HG02973 (cell line): ENCODE measurements at regions not wholly inside any gene's neighbourhood (a gene's known extent, or its start where the extent isn't known, plus 50 kb on each side); places are given as distances from the start of the nearest gene placed in this dataset.
"Not testable (repeated sequence)": the region's sequence is repeated elsewhere in the genome, so short reads cannot be mapped to it uniquely, and the experiment has no call there.

Source experiments
- ATAC-seq: cut with Tn5 transposase; IDR thresholded peaks from one replicate; pipeline ENCODE4 v1.9.1; 2021; ENCODE audit warnings: moderate library complexity; ENCODE audit not compliant: unreplicated experiment

DNA sequence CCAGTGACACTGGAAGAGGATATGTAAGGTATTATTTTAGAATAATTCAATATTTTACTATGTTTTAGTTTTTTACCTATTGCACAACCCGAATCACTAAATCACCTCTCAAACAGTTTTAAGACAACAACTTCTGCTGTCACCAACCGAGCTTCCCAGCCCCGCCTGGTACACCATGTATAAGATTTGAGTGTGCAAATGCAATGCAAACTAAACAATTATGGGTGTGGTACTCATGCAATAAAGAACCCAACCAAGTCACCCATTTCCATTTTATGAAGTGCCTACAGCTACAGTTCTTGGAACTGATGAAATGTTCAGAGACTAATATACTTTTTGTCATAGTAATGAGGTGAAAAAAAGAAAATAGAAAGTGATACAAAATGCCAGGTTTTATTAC is 256.2 kb downstream of the TAFA4 start:
- no peak for ATAC-seq

- ATAC-seq: no peak
These were observed 265.0 kb downstream of the TAFA4 start for GRCh38 chr3:68667346-68667745.

DNA sequence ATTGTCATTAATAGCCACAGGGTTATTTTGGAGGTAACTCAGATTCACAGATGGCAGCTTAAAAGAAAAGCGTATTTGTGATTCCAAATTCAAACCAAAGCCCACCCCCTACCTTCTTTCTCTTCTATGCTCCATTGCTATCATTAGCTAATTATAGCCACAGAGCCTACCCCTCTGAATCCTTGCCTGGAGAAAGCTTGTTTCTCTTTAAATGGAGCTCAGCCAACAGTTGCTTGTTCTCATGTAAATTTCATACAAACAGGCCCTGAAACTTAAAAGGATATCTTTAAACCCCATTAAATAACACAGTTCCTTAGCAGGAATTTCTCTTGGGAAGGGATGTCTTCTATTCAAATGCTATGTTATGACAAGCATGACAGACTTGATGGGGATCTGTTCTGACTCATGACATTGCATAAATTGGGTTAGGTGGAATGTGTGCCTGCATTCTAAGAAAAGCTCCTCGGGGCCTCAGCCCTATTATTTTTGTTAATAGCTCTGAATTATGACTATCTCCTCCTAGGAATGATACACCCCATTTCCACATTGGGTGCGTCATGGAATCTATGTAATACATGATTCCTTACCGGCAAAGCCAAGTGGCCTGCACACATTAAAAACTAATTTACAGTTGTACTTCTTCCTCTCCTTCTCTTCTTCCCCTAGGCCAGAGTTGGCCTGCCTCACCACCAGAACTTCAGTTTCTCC is 265.8 kb downstream of the TAFA4 start:
- ATAC-seq: no peak

GRCh38 chr3:68664276-68664675 is 268.1 kb downstream of the TAFA4 start:
- no peak for ATAC-seq

- no peak for ATAC-seq
These were observed 270.2 kb downstream of the TAFA4 start for GRCh38 chr3:68662176-68662575.

- ATAC-seq: not testable (repeated sequence)
These were observed 281.7 kb downstream of the TAFA4 start for GRCh38 chr3:68650657-68651056.

GRCh38 chr3:68648494-68648893 is 283.9 kb downstream of the TAFA4 start:
- ATAC-seq: no peak

DNA sequence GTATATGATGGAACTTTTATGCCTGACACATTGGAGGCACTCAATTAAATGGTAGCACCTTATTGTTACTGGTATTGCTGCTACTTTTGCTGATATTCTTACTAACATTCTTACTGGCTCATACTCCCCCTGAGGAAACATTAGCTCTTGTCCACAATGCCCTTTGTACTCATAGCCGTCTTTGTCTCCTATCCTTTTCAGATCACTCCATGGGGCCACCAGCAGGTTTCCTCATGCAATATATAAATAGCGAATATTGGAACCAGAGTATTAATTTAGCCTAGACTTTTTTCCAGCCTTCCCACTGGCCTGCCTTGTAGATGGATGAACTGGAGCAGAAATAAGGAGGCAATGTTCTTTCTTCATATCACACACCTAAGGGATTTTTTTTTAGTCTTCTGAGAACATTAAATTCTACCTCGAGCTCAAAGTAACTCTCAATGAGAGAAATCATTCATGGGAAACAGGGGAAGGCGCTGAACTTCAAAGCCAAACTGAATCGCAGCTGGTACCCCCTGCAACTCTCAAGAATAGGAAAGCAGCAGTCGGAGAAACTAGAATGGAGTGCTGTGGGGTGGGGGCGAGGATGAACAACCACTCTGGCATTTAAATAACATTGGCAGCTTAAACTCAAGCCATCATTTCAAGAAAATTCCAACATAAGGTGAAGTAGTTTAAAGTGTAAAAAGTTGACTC is 300.3 kb downstream of the TAFA4 start:
- ATAC-seq: no peak

- ATAC-seq: no peak
These were observed 312.1 kb downstream of the TAFA4 start for GRCh38 chr3:68620211-68620610.

GRCh38 chr3:68614087-68614486 is 318.3 kb downstream of the TAFA4 start:
- ATAC-seq: no peak

GRCh38 chr3:68571321-68571720 is 361.0 kb downstream of the TAFA4 start:
- ATAC-seq: no peak

DNA sequence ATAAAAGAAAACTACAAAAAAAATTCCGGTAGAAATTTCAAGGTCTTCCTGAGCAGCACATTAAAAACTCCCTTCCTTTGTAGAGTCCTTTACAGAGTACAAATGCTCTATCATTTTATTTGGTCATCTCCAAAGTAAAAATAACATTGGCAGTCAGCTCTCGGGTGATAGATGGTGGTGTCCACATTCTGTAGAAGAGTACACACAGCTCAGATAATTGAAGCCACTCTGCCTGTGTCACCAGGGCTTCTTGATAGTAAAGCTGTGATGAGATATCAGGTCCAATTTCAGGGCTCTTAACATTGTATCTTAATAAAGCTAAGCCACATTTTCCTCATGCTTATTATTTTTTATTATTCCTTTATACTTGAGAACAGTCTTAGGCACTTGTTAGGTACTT is 371.6 kb downstream of the TAFA4 start:
- no peak for ATAC-seq

DNA sequence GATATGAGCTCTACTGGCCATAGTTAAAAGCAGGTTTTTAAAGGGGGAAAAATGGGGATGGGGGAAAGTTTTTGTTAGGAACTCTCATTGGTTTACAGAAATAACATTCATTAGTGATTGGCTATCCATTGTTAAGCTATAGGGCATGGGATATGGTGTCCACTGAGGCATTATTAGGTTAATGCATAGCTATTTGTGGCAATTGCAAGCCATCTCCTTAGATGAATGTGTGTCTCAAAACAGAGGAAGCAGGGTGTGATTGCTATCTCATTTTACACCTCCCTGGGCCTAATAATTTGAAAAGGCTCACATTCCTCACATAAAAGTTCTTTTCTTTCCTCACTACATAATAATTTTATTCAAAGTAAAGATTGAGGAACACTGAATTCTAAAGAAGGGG is 396.6 kb downstream of the TAFA4 start:
- ATAC-seq: no peak

DNA sequence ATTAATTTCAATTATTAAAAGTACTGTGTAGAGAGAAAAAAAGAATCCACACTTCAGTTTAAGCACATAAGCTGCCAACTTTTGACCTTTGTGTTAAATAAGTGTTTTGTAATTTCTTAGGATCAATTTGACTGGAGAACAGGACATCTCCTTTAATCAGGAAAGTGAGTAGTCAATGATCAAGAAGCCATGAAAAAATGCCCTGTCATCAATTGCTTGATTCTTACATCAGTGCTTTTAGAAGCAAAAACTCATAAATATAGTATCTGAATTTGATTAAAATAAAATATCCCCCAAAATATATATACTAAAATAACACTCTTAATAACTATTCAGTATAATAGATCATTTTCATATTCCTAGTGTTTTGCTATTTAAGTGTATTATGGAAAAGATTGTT is 409.0 kb downstream of the TAFA4 start:
- no peak for ATAC-seq

GRCh38 chr3:68515237-68515636 is 417.1 kb downstream of the TAFA4 start:
- no peak for ATAC-seq

DNA sequence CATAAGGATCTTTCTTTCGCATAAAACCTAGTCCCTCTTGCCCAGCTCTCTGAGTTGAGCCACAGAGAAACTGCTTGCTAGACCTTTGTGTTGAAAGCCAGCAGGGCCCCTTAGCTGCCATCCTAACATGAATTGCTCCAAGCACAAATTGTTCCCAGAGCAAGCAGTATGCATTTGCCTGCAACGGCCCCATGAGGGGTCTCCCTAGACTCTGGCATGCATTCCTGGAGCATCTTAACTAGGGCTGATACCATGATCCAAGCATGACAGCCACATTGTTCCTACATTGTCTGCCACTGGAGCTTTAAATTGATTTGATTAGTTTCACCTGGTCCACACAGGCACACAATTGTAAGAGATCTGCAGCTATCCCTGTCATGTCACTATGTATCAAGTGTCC is 428.1 kb downstream of the TAFA4 start:
- no peak for ATAC-seq

GRCh38 chr3:68485845-68486244 is 446.5 kb downstream of the TAFA4 start:
- not testable (repeated sequence) for ATAC-seq

- no peak for ATAC-seq
These were observed 447.3 kb downstream of the TAFA4 start for GRCh38 chr3:68485051-68485450.

DNA sequence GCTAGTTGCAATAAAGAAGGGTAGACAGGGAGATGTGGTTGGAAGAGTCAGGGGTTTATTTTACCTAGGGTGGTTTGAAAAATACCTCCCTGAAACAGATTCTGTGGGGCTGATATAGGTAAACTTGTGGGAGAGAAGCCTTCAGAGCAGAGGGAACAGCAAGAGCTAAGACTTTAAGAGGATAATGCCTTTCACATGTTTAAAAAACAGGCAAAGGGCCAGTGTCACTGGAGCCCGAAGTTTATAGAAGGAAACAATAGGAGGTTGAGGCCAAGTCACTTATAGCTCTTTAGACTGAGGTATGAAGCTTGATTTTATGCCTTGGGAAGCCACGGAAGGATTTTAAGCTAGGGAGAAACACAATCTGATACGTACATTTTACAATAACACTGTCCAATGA is 448.7 kb downstream of the TAFA4 start:
- no peak for ATAC-seq

DNA sequence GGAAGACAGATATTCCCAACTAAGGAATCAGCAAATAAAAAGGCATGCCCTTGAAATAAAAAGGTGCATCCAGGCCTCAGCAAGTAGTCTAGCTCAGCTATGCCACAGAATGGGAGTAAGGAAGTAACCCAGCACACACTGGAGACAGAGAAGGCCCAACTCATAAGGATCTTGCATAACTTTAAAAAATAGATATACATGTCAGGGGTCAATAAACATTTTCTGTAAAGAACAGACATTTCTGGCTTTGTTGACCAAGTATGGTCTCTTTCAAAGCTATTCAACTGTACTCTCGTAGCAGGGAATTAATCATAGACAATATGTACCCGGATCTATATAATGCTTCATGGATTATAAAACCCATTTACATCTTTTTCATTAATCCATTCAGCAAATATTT is 449.3 kb downstream of the TAFA4 start:
- ATAC-seq: no peak

DNA sequence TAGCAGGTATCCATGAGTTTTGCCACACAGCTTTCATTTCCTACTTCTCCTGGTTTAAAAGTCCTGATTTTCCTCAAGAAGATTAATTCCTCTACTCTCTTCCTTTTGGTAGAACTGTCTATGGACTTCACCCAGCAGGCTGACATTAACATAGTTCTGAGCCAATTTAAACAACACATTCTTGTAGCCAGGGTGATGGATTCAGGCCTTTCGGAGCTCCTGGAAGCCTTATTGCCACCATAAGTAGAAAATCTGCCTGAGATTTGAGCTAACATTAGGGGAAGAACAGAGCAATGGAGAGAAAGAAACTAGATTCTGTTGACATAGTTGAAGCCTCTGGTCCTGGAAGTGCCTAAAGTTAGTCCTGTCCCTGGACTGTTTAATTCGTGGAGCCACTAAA is 449.8 kb downstream of the TAFA4 start:
- no peak for ATAC-seq

DNA sequence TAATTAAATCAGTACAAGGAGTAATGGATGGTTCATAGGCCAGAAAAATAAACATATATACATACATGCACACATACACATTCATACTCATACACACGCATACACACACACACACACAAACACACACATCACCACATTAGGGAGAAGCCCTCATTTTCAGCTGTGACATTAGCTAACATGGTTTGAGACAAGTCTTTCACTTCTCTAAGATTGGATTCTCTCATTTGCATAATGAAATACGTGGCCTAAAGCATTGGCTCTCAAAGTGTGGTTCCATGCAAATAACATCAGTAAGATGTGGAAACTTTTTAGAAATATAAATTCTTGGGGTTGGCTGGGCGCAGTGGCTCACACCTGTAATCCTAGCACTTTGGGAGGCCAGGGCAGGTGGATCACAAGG is 452.6 kb downstream of the TAFA4 start:
- ATAC-seq: no peak
